K562 (cell line): ENCODE measurements at regions not wholly inside any gene's neighbourhood (a gene's known extent, or its start where the extent isn't known, plus 50 kb on each side); places are given as distances from the start of the nearest gene placed in this dataset.

ENCODE experiments used
- ATAC-seq: fragments of 200-7000 bp; cut with Tn5 transposase; 3 replicates; pipeline ENCODE4 v1.9.1; 2020; ENCODE audit warnings: moderate library complexity
- BruUV-seq: library from RNA; stranded (reverse); fragments of 400-500 nt; replicated peaks from 2 replicates; lab custom pipeline; 2021; lab: Mats Ljungman, UMichigan
- CTCF ChIA-PET: fragments of 300-600 bp; formaldehyde crosslinking; extraction: SDS; loops from one replicate; lab custom pipeline; 2021; ENCODE audit warnings: low intra/inter-chr PET ratio; lab: Yijun Ruan, JAX
- POLR2A ChIA-PET: fragments of 300-600, 350-650 bp; sonication (Branson Sonifier 250); formaldehyde crosslinking; extraction: SDS; loops from one replicate; lab custom pipeline; 2021; ENCODE audit warnings: antibody characterized with exemption, inconsistent platforms; lab: Yijun Ruan, JAX
- DNase-seq, 4 experiments: peaks; one replicate each; pipeline versions ENCODE4 v3.0.0 to v3.0.0-alpha.2; 2011 to 2018; ENCODE audit warnings: low spot score in 3 of 4, mixed read lengths in 3 of 4; ENCODE audit errors: extremely low read depth in 1 of 4
- FAIRE-seq: peaks from 2 replicates; lab custom pipeline; 2011; peaks lifted over from hg19 to GRCh38; lab: Jason Lieb, UNC
- H2AFZ ChIP-seq: 2 replicates; pipeline ENCODE4 v1.6.0; 2011; ENCODE audit warnings: low read depth, low read length, control low read depth, inconsistent platforms
- H3K27ac ChIP-seq: fragments of 200-600 bp; 3 replicates; pipeline ENCODE4 v1.8.0; 2011; ENCODE audit warnings: low read depth, mild to moderate bottlenecking, control low read depth, inconsistent platforms, low read length, moderate library complexity, mixed read lengths; ENCODE audit errors: extremely low read depth
- H3K27me3 ChIP-seq, 2 experiments: fragments of 300-600 bp in 1 of 2; 2 replicates in 1 of 2; 3 replicates in 1 of 2; pipeline versions ENCODE4 v1.6.0 to v1.8.0; 2011; ENCODE audit warnings: inconsistent platforms in 2 of 2, low read length in 2 of 2, mild to moderate bottlenecking in 1 of 2, mixed read lengths in 1 of 2, moderate library complexity in 1 of 2; ENCODE audit not compliant: control insufficient read depth in 2 of 2, insufficient read depth in 2 of 2
- H3K36me3 ChIP-seq: fragments of 300-600 bp; 3 replicates; pipeline ENCODE4 v1.8.0; 2011; ENCODE audit warnings: mild to moderate bottlenecking, low read length, inconsistent platforms; ENCODE audit not compliant: control insufficient read depth, insufficient read depth
- H3K4me1 ChIP-seq, 2 experiments: fragments of 200-600 bp in 1 of 2; replicated peaks in 1 of 2; 2 replicates in 1 of 2; 3 replicates in 1 of 2; pipeline versions ENCODE4 v1.5.1 to v1.8.0; 2011; ENCODE audit warnings: inconsistent platforms in 2 of 2, low read length in 2 of 2, mild to moderate bottlenecking in 1 of 2, mixed read lengths in 1 of 2, moderate library complexity in 1 of 2; ENCODE audit not compliant: control insufficient read depth in 2 of 2, insufficient read depth in 2 of 2
- H3K4me2 ChIP-seq: 2 replicates; pipeline ENCODE4 v1.6.1; 2011; ENCODE audit warnings: low read length, control low read depth, inconsistent platforms, mixed read lengths; ENCODE audit not compliant: insufficient read depth
- H3K4me3 ChIP-seq: fragments of 200-600 bp; sonication (generic), shearing (Covaris generic); 2 replicates; pipeline ENCODE4 v1.5.1; 2016; ENCODE audit warnings: control low read depth, inconsistent platforms
- H3K79me2 ChIP-seq: fragments of 200-600 bp; 3 replicates; pipeline ENCODE4 v1.8.0; 2011; ENCODE audit warnings: low read length, inconsistent platforms; ENCODE audit not compliant: control insufficient read depth, insufficient read depth
- H3K9ac ChIP-seq, 2 experiments: 2 replicates each; pipeline versions ENCODE4 v1.6.0 to v1.6.1; 2011; ENCODE audit warnings: low read depth in 2 of 2, low read length in 2 of 2, control low read depth in 1 of 2, inconsistent platforms in 1 of 2, mild to moderate bottlenecking in 1 of 2, mixed read lengths in 1 of 2; ENCODE audit not compliant: insufficient read depth in 1 of 2
- H3K9me1 ChIP-seq: one replicate; pipeline ENCODE4 v1.6.0; 2011; ENCODE audit warnings: inconsistent platforms, mild to moderate bottlenecking, low read length, moderate library complexity; ENCODE audit not compliant: control insufficient read depth, insufficient read depth
- H3K9me3 ChIP-seq: replicated peaks from 2 replicates; pipeline ENCODE4 v1.5.1; 2011; ENCODE audit warnings: low read depth, low read length, inconsistent platforms; ENCODE audit not compliant: control insufficient read depth, insufficient read depth
- H4K20me1 ChIP-seq: replicated peaks from 2 replicates; pipeline ENCODE4 v1.6.1; 2011; ENCODE audit warnings: low read length, inconsistent platforms, mixed read lengths; ENCODE audit not compliant: control insufficient read depth, insufficient read depth
- KLF13 ChIP-seq: fragments of 450-650 bp; IDR thresholded peaks from 2 replicates; pipeline ENCODE4 v1.6.1; 2016; ENCODE audit warnings: missing genetic modification characterization, low read depth, mild to moderate bottlenecking, missing compliant biosample characterization, moderate library complexity, borderline replicate concordance
- MYBL2 ChIP-seq, 2 experiments: fragments of 450-650 bp in 1 of 2; sonication (generic) in 1 of 2; formaldehyde crosslinking in 1 of 2; IDR thresholded peaks; 2 replicates each; pipeline versions ENCODE4 v1.6.1 to v1.8.1; 2017 to 2022; ENCODE audit warnings: borderline replicate concordance in 1 of 2, inconsistent platforms in 1 of 2, low read depth in 1 of 2, mild to moderate bottlenecking in 1 of 2, missing genetic modification reagents in 1 of 2, moderate library complexity in 1 of 2
- POLR2AphosphoS5 ChIP-seq: IDR thresholded peaks from 2 replicates; pipeline ENCODE4 v1.6.1; 2011; ENCODE audit warnings: mild to moderate bottlenecking, low read depth, low read length, moderate library complexity; ENCODE audit not compliant: control insufficient read depth, insufficient read depth
- PRPF4 ChIP-seq: fragments of 200-400 bp; formaldehyde crosslinking; IDR thresholded peaks from one replicate; pipeline ENCODE4 v1.6.1; 2017; ENCODE audit warnings: low read length, low read depth, mild to moderate bottlenecking; ENCODE audit not compliant: insufficient read depth, poor library complexity, severe bottlenecking
- ZFP1 ChIP-seq: fragments of 450-650 bp; formaldehyde crosslinking; IDR thresholded peaks from 2 replicates; pipeline ENCODE4 v1.4.0; 2020; ENCODE audit warnings: mild to moderate bottlenecking, mixed read lengths
- ZNF174 ChIP-seq: fragments of 250-450 bp; sonication (Bioruptor Pico); IDR thresholded peaks from 2 replicates; pipeline ENCODE4 v1.4.0; 2020; ENCODE audit warnings: mild to moderate bottlenecking
- WGBS: fragments of 100-300 bp; shearing (Covaris generic); methylation state at CpG from one replicate; pipeline ENCODE4 v1.1.6; 2016; ENCODE audit warnings: low coverage, mixed read lengths; ENCODE audit not compliant: insufficient coverage; ENCODE audit errors: missing lambda C conversion rate; 5-methylcytosine and 5-hydroxymethylcytosine counted together
- in situ Hi-C: fragments of 300-500 bp; cut with MboI; formaldehyde crosslinking; loops from 4 replicates; pipeline ENCODE4 v1.15.0; 2018; ENCODE audit warnings: inconsistent platforms, mixed read lengths
- intact Hi-C: fragments of 100-400 bp; cut with micrococcal nuclease; formaldehyde crosslinking; loops from 2 replicates; pipeline ENCODE4 v1.14.2; 2022
- TF ChIP-seq, protein P1 (sequence below): fragments of 250-450 bp; sonication (Bioruptor Pico); IDR thresholded peaks from 2 replicates; pipeline ENCODE4 v1.4.0; 2020; ENCODE audit warnings: borderline replicate concordance
- TF ChIP-seq, protein P2 (sequence below): fragments of 450-650 bp; IDR thresholded peaks from 2 replicates; pipeline ENCODE4 v1.6.1; 2018; ENCODE audit not compliant: partially characterized antibody

DNA sequence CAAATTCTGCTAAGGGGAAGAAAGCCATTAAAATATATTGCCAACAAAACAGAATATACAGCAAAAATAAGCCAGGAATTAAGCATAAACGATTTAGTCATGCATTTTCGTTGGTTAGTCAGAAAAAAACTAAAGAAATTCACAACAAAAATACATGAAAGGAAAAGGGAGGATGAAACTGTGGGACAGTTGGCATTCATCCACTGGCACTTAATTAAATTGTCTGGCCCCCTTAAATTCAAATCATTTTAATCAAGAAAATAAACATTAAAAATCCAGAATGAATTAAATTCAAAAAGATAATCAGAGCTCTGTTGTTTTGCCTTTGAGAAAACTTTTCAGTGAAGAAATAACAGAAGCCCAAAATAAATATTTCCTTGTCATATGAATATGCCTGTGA lies 264.6 kb upstream of the TMTC1 start:
- Histone ChIP-seq H3K4me3 (no peak overlapping the region), H3K4me1 (no peaks in the 10 kb centered on the region), H3K27me3 (no peaks in the 10 kb centered on the region), H3K36me3 (no peaks in the 10 kb centered on the region), H4K20me1 (no peaks in the 10 kb centered on the region), H3K9me3 (no peaks in the 10 kb centered on the region), H2AFZ (no peak overlapping the region), H3K79me2 (no peaks in the 10 kb centered on the region), H3K4me2 (no peak overlapping the region), H3K9me1 (no peaks in the 10 kb centered on the region), H3K9ac (no peak overlapping the region), H3K27ac (no peak overlapping the region)
- WGBS: 0% methylated on average over 2 of the region's 2 CpGs
- CTCF ChIA-PET: no interaction called here
- POLR2A ChIA-PET: no interaction called here
- in situ Hi-C loops: no loop called here
- TF ChIP-seq ZFP1 (CRISPR knock-in tag): no peak
- no peak for TF ChIP-seq ZNF174 (CRISPR knock-in tag)
- FAIRE-seq (no peak), DNase-seq (no peak), ATAC-seq (no peak)
- intact Hi-C loops: no loop called here
- BruUV-seq: no TSS peak

DNA sequence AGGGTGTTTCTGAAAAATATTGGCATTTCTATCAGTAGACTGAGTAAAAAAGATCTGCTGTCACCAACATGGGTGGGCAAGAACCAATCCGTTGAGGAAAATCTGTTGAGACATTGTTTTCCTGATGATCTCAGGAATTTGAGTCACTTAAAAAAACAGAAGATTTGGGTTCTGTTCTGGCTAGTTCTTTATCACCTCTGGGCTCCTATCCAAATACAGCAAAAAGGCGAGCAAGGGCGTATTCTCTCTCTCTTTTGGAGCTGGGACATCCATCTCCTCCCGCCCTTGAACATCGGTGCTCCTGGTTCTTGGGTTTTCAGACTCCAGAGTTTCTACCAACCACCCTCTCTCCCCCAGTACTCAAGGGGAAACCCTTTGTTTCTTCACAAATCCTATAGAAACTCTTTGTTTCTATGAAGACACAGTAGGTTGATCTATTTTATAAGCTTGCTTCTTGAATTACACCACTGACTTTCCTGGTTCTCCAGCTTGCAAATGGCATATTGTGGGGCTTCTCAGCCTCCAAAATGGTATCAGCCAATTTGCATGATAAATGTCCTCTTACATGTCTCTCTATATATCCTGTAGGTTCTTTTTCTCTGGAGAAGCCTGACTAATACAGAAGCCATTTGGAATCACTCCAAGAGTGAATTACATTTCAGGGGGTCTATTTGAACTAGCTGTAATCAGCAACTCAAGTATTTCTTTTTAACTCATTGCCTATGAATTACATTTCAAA lies 263.9 kb upstream of the TMTC1 start:
- POLR2A ChIA-PET: no interaction called here
- FAIRE-seq (no peak), DNase-seq (no peak), ATAC-seq (no peak)
- Histone ChIP-seq H3K9ac (no peak overlapping the region), H3K27ac (no peak overlapping the region), H3K4me3 (no peak overlapping the region), H3K79me2 (no peaks in the 10 kb centered on the region), H3K27me3 (no peaks in the 10 kb centered on the region), H3K36me3 (no peaks in the 10 kb centered on the region), H3K9me1 (no peaks in the 10 kb centered on the region), H3K9me3 (no peaks in the 10 kb centered on the region), H2AFZ (no peak overlapping the region), H3K4me1 (no peaks in the 10 kb centered on the region), H4K20me1 (no peaks in the 10 kb centered on the region), H3K4me2 (no peak overlapping the region)
- CTCF ChIA-PET: no interaction called here
- in situ Hi-C loops (no loop called here), intact Hi-C loops (no loop called here)
- 4% methylated on average over 5 of the region's 5 CpGs for WGBS
- no TSS peak for BruUV-seq
- TF ChIP-seq MYBL2 (IDR thresholded peaks at IDR 0.05; ENCODE audit: low read depth): no peak
- no peak for TF ChIP-seq MYBL2 (CRISPR knock-in tag; IDR thresholded peaks at IDR 0.05; ENCODE audit: borderline replicate concordance)
- TF ChIP-seq POLR2AphosphoS5: no peak
- no peak for TF ChIP-seq KLF13
- TF ChIP-seq, protein P1, sequence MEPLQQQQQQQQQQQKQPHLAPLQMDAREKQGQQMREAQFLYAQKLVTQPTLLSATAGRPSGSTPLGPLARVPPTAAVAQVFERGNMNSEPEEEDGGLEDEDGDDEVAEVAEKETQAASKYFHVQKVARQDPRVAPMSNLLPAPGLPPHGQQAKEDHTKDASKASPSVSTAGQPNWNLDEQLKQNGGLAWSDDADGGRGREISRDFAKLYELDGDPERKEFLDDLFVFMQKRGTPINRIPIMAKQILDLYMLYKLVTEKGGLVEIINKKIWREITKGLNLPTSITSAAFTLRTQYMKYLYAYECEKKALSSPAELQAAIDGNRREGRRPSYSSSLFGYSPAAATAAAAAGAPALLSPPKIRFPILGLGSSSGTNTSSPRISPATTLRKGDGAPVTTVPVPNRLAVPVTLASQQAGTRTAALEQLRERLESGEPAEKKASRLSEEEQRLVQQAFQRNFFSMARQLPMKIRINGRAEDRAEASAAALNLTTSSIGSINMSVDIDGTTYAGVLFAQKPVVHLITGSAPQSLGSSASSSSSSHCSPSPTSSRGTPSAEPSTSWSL (CRISPR knock-in tag): no peak
- TF ChIP-seq PRPF4: no peak
- TF ChIP-seq, protein P2, sequence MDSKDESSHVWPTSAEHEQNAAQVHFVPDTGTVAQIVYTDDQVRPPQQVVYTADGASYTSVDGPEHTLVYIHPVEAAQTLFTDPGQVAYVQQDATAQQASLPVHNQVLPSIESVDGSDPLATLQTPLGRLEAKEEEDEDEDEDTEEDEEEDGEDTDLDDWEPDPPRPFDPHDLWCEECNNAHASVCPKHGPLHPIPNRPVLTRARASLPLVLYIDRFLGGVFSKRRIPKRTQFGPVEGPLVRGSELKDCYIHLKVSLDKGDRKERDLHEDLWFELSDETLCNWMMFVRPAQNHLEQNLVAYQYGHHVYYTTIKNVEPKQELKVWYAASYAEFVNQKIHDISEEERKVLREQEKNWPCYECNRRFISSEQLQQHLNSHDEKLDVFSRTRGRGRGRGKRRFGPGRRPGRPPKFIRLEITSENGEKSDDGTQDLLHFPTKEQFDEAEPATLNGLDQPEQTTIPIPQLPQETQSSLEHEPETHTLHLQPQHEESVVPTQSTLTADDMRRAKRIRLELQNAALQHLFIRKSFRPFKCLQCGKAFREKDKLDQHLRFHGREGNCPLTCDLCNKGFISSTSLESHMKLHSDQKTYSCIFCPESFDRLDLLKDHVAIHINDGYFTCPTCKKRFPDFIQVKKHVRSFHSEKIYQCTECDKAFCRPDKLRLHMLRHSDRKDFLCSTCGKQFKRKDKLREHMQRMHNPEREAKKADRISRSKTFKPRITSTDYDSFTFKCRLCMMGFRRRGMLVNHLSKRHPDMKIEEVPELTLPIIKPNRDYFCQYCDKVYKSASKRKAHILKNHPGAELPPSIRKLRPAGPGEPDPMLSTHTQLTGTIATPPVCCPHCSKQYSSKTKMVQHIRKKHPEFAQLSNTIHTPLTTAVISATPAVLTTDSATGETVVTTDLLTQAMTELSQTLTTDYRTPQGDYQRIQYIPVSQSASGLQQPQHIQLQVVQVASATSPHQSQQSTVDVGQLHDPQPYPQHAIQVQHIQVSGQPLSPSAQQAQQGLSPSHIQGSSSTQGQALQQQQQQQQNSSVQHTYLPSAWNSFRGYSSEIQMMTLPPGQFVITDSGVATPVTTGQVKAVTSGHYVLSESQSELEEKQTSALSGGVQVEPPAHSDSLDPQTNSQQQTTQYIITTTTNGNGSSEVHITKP: no peak
